HT1080 (cell line): ENCODE measurements at regions not wholly inside any gene's neighbourhood (a gene's known extent, or its start where the extent isn't known, plus 50 kb on each side); places are given as distances from the start of the nearest gene placed in this dataset.
"Not testable (repeated sequence)": the region's sequence is repeated elsewhere in the genome, so short reads cannot be mapped to it uniquely, and the experiment has no call there.

ENCODE experiments used
- DNase-seq: peaks from one replicate; pipeline ENCODE4 v3.0.0-alpha.2; 2015; ENCODE audit warnings: low read depth

- DNase-seq = no peak
Observed at GRCh38 chr20:57097245-57097915, 169.1 kb downstream of the BMP7 start.

DNA sequence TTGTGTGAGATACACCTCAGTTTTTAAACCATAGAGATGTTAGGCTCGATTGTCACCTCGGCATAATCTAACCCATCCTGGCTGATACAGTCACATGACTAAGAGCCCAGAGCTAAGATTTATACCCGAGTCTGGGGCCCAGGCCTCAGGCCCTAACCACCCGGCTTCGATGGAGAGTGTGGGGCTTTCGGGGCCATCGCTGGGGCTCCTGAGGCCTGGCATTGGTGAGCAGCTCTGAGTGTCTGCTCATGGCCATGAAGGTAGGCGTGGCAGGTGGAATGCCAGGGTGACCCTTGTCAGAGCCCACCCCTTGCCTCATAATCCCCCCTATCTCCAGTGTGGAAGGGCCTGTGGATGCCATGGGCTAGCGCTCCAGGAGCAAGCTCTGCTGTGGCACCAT, 164.3 kb downstream of the BMP7 start:
- no peak for DNase-seq

GRCh38 chr20:57102566-57102965, 163.9 kb downstream of the BMP7 start:
- no peak for DNase-seq

DNA sequence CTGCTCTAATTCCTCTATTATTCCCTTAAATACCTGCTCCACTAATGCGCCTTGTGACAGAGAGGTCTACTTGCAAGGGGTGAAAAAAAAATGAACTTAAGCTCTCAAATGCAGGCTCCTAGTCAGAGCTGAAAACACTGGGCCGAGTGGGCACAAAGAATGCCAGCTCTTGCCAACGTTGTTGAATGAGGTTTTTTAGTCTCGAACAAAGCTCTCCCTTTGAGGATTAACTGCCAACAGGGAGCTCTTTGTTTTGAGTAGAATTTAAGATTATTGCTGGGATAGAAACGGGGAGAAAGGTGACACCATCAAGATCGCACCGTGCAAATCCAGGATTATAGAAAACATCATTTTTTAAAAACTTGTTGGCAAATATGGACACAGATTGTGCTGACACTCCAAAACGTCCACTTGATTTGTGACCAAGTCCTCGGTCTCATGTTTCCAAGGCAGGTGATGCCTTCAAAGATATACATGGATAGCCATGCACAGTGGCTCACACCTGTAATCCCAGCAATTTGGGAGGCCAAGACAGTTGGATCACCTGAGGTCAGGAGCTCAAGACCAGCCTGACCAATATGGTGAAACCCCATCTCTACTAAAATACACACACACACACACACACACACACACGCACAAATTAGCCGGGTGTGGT, 163.2 kb downstream of the BMP7 start:
- DNase-seq = no peak

DNA sequence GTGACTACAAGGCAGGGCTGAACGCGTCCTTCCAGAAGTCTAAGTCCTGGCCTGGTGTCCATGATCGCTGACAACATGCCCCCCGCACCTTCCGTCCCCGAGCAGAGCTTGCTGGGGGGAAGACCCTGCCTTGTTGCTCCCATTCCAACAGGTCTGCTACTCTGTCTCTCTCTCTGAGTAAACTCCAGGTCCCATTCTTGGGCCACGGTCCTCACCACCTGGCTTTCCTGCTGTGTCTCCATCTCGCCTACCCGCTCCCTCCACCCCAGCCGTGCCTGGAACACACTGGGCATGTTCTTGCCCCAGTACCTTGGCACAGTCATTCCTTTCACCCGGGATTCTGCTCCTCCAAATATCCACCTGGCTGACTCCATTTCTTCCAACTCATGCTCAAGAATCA, 162.3 kb downstream of the BMP7 start:
- no peak for DNase-seq

DNA sequence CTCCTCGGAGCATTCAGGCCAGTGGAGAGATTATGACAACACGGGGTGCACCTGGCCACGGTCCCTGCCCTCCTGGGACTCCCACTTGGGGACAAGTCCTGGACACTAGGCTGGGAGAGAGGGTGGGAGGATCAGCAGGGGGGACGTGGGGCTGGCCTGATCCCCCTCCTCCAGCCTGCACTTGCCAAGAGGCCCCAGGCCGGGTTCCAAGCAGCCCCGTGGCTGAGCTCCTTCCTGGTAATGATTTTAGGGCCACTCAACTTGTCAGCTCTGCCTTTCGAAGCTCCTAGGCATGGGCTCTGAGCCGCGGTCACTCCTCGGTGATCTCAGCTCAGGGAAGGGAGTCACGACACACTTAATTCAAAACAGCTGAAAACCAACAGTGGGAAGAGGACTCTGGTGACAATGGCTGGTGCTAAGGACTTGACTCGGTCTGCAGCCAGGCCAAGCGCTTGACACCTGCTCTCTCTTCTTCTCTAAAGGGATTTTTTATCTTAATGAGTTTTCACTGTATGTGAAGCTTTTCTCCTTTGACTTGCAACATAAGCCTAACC, 161.7 kb downstream of the BMP7 start:
- no peak for DNase-seq

DNA sequence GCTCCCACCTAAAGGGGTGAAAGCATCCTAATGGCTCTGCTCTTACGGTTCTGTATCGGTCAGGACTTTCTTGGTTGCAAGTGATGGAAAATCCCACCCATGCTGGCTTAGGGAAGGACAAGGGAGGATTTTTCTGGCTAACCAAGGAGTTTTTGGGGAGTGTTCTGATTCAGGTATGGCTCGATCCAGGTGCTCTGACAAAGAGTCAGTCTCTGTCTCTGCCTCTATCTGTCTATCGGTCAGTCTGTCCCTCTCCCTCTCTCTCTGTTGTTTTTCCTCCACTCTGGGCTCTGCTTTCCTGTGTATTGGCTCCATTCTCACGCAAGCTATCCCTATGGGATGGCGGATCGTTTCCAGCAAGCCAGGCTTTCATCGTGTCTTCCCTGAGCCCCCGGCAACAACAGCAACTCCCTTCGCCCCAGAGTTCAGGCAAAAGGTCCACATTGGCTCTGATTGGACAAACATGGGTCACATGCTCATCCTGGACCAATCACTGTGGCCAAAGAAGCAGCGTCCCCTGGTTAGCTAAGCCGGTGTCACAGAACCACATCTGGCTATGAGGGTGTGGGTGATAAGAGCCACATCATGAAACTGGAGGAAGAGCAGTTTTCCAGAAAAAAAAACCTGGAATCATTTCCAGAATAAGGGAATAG, 160.3 kb downstream of the BMP7 start:
- DNase-seq = no peak

DNA sequence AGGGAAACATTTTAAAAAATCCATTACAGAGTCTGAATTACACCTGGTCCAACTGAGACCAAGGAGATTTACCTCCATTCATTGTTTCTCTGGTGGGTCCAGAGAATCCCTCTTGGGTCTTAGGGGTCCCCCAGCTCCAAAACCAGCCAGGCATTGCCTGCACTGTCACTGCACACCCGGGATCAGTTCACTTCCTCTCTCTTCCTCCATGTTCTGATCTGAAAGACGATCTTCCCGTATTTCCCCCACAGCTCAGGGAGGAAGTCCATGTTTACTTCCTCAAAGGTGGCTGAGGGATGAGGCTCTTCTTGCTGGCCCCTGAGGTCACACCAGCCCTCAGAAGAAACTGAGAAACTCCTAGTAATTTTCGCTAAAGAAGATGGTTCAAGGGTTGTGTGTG, 159.7 kb downstream of the BMP7 start:
- DNase-seq = no peak

DNA sequence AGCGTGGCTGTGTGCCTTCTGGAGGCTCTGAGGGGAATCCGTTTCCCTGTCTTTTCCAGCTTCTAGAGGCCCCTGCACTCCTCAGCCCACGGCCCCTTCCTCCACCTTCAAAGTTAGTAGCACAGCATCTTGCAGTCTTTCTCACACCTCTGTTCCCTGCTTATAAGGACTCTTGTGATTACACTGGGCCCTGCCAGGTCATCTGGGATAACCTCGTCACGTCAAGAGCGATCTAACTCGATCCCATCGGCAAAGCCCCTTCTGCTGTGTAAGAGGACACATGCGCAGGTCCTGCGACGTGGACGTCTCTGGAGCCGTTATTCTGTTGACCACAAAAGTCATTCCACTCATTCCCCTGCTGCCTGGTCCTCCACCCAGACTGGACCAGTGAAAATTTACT, 159.2 kb downstream of the BMP7 start:
- no peak for DNase-seq

DNA sequence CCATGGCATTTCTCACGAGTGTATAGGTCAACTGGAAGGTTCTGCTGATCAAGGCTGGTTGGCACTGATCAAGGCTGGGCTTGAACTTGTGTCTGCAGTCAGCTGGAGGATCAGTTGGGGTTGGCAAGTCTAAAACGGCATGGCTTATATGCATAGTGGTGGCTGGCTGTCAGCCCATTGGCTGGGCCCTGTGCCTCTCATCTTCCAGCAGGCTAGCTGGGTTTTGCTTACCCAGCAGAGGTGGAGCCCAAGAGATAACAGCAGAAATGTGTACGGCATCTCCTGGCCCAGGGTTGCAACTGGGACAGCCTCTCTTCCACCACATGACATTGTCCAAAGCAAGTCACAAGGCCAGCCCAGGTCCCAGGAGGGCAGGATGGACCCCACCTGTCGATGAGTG, 158.2 kb downstream of the BMP7 start:
- DNase-seq = no peak

- DNase-seq = no peak
Observed at GRCh38 chr20:57108742-57109570, 157.5 kb downstream of the BMP7 start.

DNA sequence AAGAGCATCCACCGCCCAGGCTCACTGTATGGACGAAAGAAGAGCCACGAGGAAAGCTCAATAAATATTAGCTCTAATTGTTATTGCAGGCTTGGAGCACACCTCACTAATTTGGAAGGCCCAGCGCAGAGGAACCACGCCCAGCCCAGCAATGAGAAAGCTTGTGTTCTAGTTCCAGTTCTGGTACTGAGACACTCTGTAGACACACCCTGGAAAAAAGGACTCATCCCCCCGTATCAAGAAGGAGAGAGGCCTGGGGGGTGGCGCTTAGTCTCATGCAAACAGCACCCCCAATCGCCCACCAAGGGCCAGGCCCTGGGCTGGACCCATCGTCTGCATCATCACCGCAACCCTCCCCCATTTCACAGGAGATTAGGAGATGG, 156.9 kb downstream of the BMP7 start:
- DNase-seq = no peak

DNA sequence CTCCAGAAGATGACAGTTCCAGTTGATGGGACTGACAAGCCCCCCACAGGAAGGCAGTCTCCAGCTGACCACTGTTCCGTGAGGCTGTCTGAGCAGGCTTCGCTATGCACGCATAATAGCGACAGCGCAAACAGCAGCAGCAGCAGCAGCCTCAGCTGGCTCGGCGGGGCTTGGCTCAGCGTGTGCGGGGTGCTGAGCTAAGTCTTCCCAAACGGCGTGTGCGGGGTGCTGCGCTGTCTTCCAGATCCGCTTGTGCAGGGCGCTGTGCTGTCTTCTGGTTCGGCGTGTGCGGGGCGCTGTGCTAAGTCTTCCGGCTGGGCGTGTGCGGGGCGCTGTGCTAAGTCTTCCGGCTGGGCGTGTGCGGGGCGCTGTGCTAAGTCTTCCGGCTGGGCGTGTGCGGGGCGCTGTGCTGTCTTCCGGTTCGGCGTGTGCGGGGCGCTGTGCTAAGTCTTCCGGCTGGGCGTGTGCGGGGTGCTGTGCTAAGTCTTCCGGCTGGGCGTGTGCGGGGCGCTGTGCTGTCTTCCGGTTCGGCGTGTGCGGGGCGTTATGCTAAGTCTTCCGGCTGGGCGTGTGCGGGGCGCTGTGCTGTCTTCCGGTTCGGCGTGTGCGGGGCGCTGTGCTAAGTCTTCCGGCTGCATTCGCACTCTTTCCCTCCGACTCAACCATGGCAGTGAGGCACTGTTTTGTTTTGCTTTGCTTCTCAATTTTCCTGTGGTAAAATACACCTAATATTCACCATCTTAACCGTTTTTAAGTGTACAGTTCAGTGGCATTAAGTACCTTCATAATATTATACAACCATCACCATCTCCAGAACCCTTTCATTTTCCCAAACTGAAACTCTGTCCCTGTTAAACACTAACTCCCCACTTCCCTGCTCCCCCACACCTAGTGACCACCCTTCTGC, 156.1 kb downstream of the BMP7 start:
- DNase-seq = not testable (repeated sequence)

DNA sequence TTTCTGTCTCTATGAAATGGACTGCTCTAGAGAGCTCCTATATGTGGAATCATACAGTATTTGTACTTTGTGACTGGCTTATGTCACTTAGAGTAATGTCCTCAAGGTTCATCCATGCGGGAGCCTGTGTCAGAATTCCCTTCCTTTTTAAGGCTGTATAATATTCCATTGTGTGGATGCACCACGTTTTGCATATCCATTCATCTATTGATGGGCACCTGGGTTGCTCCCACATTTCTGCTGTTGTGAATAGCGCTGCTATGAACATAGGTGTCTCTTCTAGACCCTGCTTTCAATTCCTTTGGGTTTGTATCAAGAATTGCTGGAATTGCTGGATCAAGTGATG, 155.4 kb downstream of the BMP7 start:
- no peak for DNase-seq

DNA sequence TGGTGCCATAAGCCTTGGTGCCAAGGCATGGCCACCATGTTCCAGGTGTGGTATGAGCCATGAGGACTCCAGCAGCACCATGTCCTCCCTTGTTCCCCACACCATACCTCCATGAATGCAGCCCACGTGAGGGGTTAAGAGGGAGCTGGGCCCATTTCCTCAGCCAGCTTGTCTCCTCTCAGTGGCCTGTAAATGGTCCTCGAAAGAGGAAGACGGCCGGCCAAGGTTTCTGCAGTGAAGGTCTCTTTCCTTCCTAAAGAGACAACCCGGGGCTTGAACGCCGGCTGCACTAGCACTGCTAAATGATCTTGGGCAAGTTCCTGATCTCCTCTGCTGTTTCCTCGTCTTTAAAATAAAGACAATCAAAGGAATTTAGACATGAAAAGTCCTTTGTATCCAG, 154.0 kb downstream of the BMP7 start:
- no peak for DNase-seq

DNA sequence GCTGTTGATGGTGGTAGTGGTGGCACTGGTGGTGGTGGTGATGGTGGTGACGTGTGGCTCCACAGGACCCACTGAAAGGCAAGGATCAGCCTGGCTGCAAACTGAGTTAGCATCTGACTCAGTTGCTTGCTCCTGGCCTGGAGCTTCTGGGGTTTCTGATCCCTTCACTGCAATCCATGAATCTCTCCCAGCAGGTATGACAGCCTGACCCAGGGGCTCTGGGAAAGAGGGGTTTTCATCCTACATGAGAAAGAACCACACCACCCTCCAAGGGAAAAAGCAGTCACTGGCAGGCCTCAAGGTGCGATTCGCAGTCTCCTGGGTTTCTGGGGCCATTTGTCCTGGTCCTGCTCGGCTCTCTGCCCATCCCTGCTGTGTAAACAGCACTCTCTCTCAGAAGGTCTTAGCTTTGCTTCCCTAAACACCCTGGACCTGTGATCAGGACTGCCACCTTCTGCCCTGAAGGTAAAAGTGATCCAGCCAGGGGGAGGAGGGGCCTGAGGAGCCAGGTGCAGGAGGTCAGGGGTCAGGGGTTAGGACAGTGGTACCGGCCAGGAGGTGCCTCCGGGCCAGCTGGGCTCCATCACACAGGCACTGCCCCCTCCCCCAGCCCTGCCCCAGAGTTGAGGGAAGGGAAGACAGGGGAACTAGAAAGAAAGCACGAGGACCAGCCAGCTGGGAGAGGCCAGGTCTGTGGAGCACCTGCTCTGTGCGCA, 152.0 kb downstream of the BMP7 start:
- DNase-seq = no peak

- no peak for DNase-seq
Observed at GRCh38 chr20:57117296-57117695, 149.1 kb downstream of the BMP7 start.

GRCh38 chr20:57118107-57118769, 148.2 kb downstream of the BMP7 start:
- no peak for DNase-seq
